ENCODE measurements at regions not wholly inside any gene's neighbourhood (a gene's known extent, or its start where the extent isn't known, plus 50 kb on each side); places are given as distances from the start of the nearest gene placed in this dataset.
A peak's percentile ranks its signal among the peaks of the same experiment; 100 is the strongest.
"Not testable (repeated sequence)": the region's sequence is repeated elsewhere in the genome, so short reads cannot be mapped to it uniquely, and the experiment has no call there.

- whole genome bisulfite sequencing, 10 experiments, result 60 to 100% (median 93%) methylated on average over 2 to 4 of the region's 4 CpGs
- Histone ChIP-seq H3K27ac (no peak overlapping the region), H3K4me1 (replicated peaks in 1 of 2) (no peaks in the 10 kb centered on the region), H3K4me3 (no peak overlapping the region)
- in situ Hi-C loops (cut with MboI; ENCODE audit: low pct_unique_long_range_greater_than_20kb in 2 of 9, low sequenced_read_pairs in 9 of 9, unreplicated experiment in 9 of 9), result no loop called here
- peak in 1 of 8 experiments; percentile 18 for ATAC-seq (replicated peaks in 6 of 8)
Observed at GRCh38 chr4:124143632-124144031, 568.9 kb downstream of the ANKRD50 start.

DNA sequence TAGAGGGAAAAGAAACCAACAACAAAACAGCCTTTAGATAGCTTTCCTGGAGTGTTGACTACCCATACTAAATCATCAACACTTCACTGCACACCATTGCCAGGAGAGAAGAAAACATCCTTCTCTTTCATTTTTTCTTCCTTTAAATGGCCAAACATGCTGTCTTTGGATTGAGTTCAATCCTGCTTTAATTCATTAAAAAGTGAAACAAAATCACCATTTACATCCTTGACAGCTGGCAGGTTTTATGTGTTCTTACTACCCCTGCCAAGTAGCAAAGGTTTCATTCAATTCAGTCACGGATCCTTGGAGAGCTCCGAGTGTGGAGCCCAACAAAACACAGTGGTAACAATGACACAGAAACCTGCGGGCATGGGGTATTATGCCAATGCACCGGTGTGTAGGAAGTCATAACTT is 568.3 kb downstream of the ANKRD50 start:
- Histone ChIP-seq H3K4me1 (replicated peaks in 1 of 2) (no peaks in the 10 kb centered on the region), H3K27ac (no peak overlapping the region), H3K4me3 (no peak overlapping the region)
- WGBS, 10 experiments, result 0 to 48% (median 17%) methylated on average over 1 to 4 of the region's 4 CpGs; no CpG with 5 or more reads in 2 of the 10 experiments
- in situ Hi-C loops (cut with MboI; ENCODE audit: low pct_unique_long_range_greater_than_20kb in 2 of 9, low sequenced_read_pairs in 9 of 9, unreplicated experiment in 9 of 9), result no loop called here
- ATAC-seq (replicated peaks in 6 of 8), result peak in 4 of 8 experiments; percentile 35 to 96 (median 74)

GRCh38 chr4:124146068-124146467 is 566.5 kb downstream of the ANKRD50 start:
- 20 to 100% (median 97%) methylated on average over 1 of the region's 1 CpG; no CpG with 5 or more reads in 2 of the 10 experiments for WGBS, 10 experiments
- H3K4me1 ChIP-seq (replicated peaks in 1 of 2), result no peaks in the 10 kb centered on the region
- ATAC-seq (replicated peaks in 6 of 8), result no peak
- H3K27ac ChIP-seq, result no peak overlapping the region
- in situ Hi-C loops (cut with MboI; ENCODE audit: low pct_unique_long_range_greater_than_20kb in 2 of 9, low sequenced_read_pairs in 9 of 9, unreplicated experiment in 9 of 9), result no loop called here
- H3K4me3 ChIP-seq, result no peak overlapping the region

GRCh38 chr4:124151031-124151430 is 561.5 kb downstream of the ANKRD50 start:
- H3K4me3 ChIP-seq, result no peak overlapping the region
- no peak overlapping the region for H3K27ac ChIP-seq
- ATAC-seq (replicated peaks in 6 of 8), result no peak
- no peaks in the 10 kb centered on the region for H3K4me1 ChIP-seq (replicated peaks in 1 of 2)
- 30 to 100% (median 93%) methylated on average over 1 to 2 of the region's 2 CpGs; no CpG with 5 or more reads in 1 of the 10 experiments for WGBS, 10 experiments
- in situ Hi-C loops (cut with MboI; ENCODE audit: low pct_unique_long_range_greater_than_20kb in 2 of 9, low sequenced_read_pairs in 9 of 9, unreplicated experiment in 9 of 9), result no loop called here

DNA sequence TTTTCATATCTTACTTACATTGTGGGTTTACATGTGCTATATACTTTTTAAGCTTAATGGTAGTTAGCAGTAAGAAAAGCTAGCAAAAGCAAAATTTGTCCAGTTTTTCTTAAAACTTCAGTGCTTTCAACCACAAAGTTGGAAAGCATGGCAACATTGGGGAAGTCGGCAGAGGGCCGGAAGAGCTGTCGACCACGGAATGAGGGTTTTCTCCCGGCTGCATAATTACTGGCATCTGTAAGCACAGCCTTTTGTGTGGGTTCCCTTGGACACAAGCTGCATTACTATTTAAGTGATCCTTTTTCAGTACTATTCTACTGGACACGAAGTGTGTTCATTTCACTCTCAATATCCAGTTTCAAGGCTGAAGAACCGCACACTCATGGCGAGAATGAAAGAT is 560.4 kb downstream of the ANKRD50 start:
- peak in 1 of 8 experiments; percentile 76 for ATAC-seq (replicated peaks in 6 of 8)
- 43 to 100% (median 79%) methylated on average over 2 to 8 of the region's 8 CpGs; no CpG with 5 or more reads in 1 of the 10 experiments for WGBS, 10 experiments
- in situ Hi-C loops (cut with MboI; ENCODE audit: low pct_unique_long_range_greater_than_20kb in 2 of 9, low sequenced_read_pairs in 9 of 9, unreplicated experiment in 9 of 9), result no loop called here
- peaks cover 0 to under 1% of the 10 kb centered on the region in 2 donors for H3K4me1 ChIP-seq (replicated peaks in 1 of 2)
- no peak overlapping the region for H3K27ac ChIP-seq
- no peak overlapping the region for H3K4me3 ChIP-seq

GRCh38 chr4:124155239-124155638 is 557.3 kb downstream of the ANKRD50 start:
- Histone ChIP-seq H3K4me3 (no peak overlapping the region), H3K27ac (no peak overlapping the region), H3K4me1 (replicated peaks in 1 of 2) (peaks cover 2 to 7% of the 10 kb centered on the region in 2 donors)
- WGBS, 10 experiments, result 8 to 100% (median 46%) methylated on average over 1 of the region's 1 CpG; no CpG with 5 or more reads in 3 of the 10 experiments
- ATAC-seq (replicated peaks in 6 of 8), result no peak
- in situ Hi-C loops (cut with MboI; ENCODE audit: low pct_unique_long_range_greater_than_20kb in 2 of 9, low sequenced_read_pairs in 9 of 9, unreplicated experiment in 9 of 9), result no loop called here

GRCh38 chr4:124157396-124158083 is 555.0 kb downstream of the ANKRD50 start:
- no peak overlapping the region for H3K4me3 ChIP-seq
- no peak overlapping the region for H3K27ac ChIP-seq
- peaks cover 2 to 7% of the 10 kb centered on the region in 2 donors for H3K4me1 ChIP-seq (replicated peaks in 1 of 2)
- ATAC-seq (replicated peaks in 6 of 8), result peak in 6 of 8 experiments; percentile 32 to 94 (median 73)
- in situ Hi-C loops (cut with MboI; ENCODE audit: low pct_unique_long_range_greater_than_20kb in 2 of 9, low sequenced_read_pairs in 9 of 9, unreplicated experiment in 9 of 9), result no loop called here
- WGBS, 10 experiments, result 37 to 94% (median 81%) methylated on average over 2 to 4 of the region's 4 CpGs; no CpG with 5 or more reads in 1 of the 10 experiments

DNA sequence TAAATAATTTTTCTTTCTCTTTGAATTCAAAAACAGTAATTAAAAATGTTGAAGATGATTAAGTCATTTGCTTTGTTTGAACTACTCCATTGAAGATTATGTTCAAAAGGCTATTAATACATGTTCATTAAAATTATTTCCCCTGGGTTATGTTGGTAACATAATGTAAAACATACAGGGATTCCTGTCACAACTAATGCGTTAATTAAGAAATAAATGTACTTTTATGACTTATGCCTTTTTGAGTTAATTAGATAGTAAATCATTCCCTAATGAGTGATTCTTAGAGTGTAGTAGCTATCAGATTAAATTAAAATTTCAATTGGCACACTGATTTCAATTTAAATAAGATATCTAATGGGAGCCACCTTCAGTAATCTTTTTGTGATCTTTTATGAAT is 549.1 kb downstream of the ANKRD50 start:
- no peaks in the 10 kb centered on the region for H3K4me1 ChIP-seq (replicated peaks in 1 of 2)
- H3K4me3 ChIP-seq, result no peak overlapping the region
- WGBS, 10 experiments, result 75 to 100% (median 100%) methylated on average over 1 of the region's 1 CpG; no CpG with 5 or more reads in 3 of the 10 experiments
- in situ Hi-C loops (cut with MboI; ENCODE audit: low pct_unique_long_range_greater_than_20kb in 2 of 9, low sequenced_read_pairs in 9 of 9, unreplicated experiment in 9 of 9), result no loop called here
- no peak for ATAC-seq (replicated peaks in 6 of 8)
- no peak overlapping the region for H3K27ac ChIP-seq

- H3K4me3 ChIP-seq, result no peak overlapping the region
- in situ Hi-C loops (cut with MboI; ENCODE audit: low pct_unique_long_range_greater_than_20kb in 2 of 9, low sequenced_read_pairs in 9 of 9, unreplicated experiment in 9 of 9), result no loop called here
- no peak overlapping the region for H3K27ac ChIP-seq
- WGBS, 10 experiments, result 100% methylated on average over 1 to 2 of the region's 2 CpGs; no CpG with 5 or more reads in 5 of the 10 experiments
- no peak for ATAC-seq (replicated peaks in 6 of 8)
- no peaks in the 10 kb centered on the region for H3K4me1 ChIP-seq (replicated peaks in 1 of 2)
Observed at GRCh38 chr4:124167602-124168001, 544.9 kb downstream of the ANKRD50 start.

- in situ Hi-C loops (cut with MboI; ENCODE audit: low pct_unique_long_range_greater_than_20kb in 2 of 9, low sequenced_read_pairs in 9 of 9, unreplicated experiment in 9 of 9); ATAC-seq (replicated peaks in 6 of 8): not testable (repeated sequence)
Observed at GRCh38 chr4:124169524-124169923, 543.0 kb downstream of the ANKRD50 start.

DNA sequence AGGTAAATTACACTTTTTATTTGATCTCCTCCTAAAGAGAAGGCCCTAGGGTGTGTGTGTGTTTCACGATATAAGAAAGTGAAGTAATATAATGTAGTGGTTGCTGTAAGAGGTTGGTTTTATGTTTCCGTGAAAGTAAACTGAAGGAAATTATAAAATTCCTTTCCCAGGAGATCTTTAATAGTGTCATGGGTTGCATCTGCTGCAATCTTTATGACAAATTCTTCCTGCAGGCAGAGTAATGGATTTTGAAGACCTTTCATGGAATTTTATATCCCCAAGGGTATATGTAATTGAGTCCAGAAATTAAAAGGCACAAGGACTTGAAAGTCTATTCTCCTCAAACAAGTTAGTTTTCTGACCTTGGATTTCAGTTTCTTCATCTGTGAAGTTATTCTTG is 538.6 kb downstream of the ANKRD50 start:
- in situ Hi-C loops (cut with MboI; ENCODE audit: low pct_unique_long_range_greater_than_20kb in 2 of 9, low sequenced_read_pairs in 9 of 9, unreplicated experiment in 9 of 9), result no loop called here
- Histone ChIP-seq H3K4me1 (replicated peaks in 1 of 2) (no peaks in the 10 kb centered on the region), H3K27ac (no peak overlapping the region), H3K4me3 (no peak overlapping the region)
- 0 to 100% (median 89%) methylated on average over 1 to 2 of the region's 2 CpGs; no CpG with 5 or more reads in 1 of the 10 experiments for WGBS, 10 experiments
- ATAC-seq (replicated peaks in 6 of 8), result no peak

More at GRCh38 chr4:124169524-124169923, 543.0 kb downstream of the ANKRD50 start:
- H3K4me1 ChIP-seq (replicated peaks in 1 of 2); H3K27ac ChIP-seq; H3K4me3 ChIP-seq: not testable (repeated sequence)
- WGBS, 10 experiments, result 0 to 89% (median 80%) methylated on average over 1 of the region's 1 CpG; no CpG with 5 or more reads in 5 of the 10 experiments

DNA sequence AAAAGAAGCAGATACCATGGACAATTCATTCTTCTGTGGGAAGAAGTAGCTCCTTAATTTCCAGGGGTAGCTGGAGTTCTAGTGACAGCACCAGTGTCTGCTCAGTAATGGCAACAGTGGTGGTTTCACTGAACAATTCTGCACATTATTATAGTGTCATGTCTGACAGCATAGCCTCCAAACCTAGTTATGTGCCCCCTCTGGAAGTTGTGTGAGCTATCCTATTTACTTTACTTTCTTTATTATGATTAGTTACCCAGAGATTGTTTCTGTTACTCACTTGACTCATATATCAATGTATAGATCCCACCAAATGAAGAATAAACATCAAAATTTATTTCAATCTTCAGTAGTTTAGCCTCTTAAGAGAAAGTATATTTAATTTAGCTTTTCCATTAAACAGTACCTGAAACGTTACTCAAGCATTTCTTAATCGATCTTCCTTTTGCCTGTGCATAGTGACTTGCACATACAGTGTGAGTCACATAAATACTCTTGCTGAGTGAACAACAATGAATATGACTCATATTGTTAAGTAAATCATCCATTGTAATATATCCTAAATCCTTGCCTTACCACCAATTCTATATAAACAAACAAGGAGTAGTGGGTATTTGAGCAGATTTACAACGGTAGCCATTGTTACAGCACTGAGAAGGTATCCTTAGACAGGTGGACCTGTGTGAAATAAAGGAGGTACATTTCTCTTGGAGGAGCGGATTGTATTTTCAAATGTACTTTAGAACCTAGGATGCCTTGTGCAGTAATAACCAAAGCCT is 534.7 kb downstream of the ANKRD50 start:
- WGBS, 10 experiments, result 22 to 100% (median 73%) methylated on average over 1 to 4 of the region's 4 CpGs
- no peaks in the 10 kb centered on the region for H3K4me1 ChIP-seq (replicated peaks in 1 of 2)
- in situ Hi-C loops (cut with MboI; ENCODE audit: low pct_unique_long_range_greater_than_20kb in 2 of 9, low sequenced_read_pairs in 9 of 9, unreplicated experiment in 9 of 9), result no loop called here
- H3K27ac ChIP-seq, result no peak overlapping the region
- no peak overlapping the region for H3K4me3 ChIP-seq
- ATAC-seq (replicated peaks in 6 of 8), result peak in 5 of 8 experiments; percentile 26 to 98 (median 79)

- Histone ChIP-seq H3K27ac (no peak overlapping the region), H3K4me1 (replicated peaks in 1 of 2) (no peaks in the 10 kb centered on the region), H3K4me3 (no peak overlapping the region)
- WGBS, 10 experiments, result 40 to 84% (median 65%) methylated on average over 1 to 4 of the region's 4 CpGs; no CpG with 5 or more reads in 4 of the 10 experiments
- in situ Hi-C loops (cut with MboI; ENCODE audit: low pct_unique_long_range_greater_than_20kb in 2 of 9, low sequenced_read_pairs in 9 of 9, unreplicated experiment in 9 of 9), result no loop called here
- ATAC-seq (replicated peaks in 6 of 8), result no peak
Observed at GRCh38 chr4:124178449-124179021, 534.0 kb downstream of the ANKRD50 start.

All from motor neuron (in vitro differentiated cells).